HG03521 (cell line): ENCODE measurements at regions not wholly inside any gene's neighbourhood (a gene's known extent, or its start where the extent isn't known, plus 50 kb on each side); places are given as distances from the start of the nearest gene placed in this dataset.
A peak's percentile ranks its signal among the peaks of the same experiment; 100 is the strongest.
"Not testable (repeated sequence)": the region's sequence is repeated elsewhere in the genome, so short reads cannot be mapped to it uniquely, and the experiment has no call there.

ENCODE experiments used
- ATAC-seq: cut with Tn5 transposase; IDR thresholded peaks from one replicate; pipeline ENCODE4 v1.9.1; 2021; ENCODE audit warnings: mild to moderate bottlenecking, moderate library complexity; ENCODE audit not compliant: unreplicated experiment

GRCh38 chr17:15802917-15803316, 70.8 kb downstream of the TBC1D26 start:
- ATAC-seq = not testable (repeated sequence)

GRCh38 chr17:15806825-15807224, 74.7 kb downstream of the TBC1D26 start:
- ATAC-seq = not testable (repeated sequence)

GRCh38 chr17:15813388-15813787, 81.3 kb downstream of the TBC1D26 start:
- not testable (repeated sequence) for ATAC-seq

GRCh38 chr17:15814003-15814402, 81.9 kb downstream of the TBC1D26 start:
- not testable (repeated sequence) for ATAC-seq

GRCh38 chr17:15817861-15818260, 85.8 kb downstream of the TBC1D26 start:
- not testable (repeated sequence) for ATAC-seq

GRCh38 chr17:15822280-15822679, 90.2 kb downstream of the TBC1D26 start:
- not testable (repeated sequence) for ATAC-seq

- not testable (repeated sequence) for ATAC-seq
These were observed 96.7 kb downstream of the TBC1D26 start for GRCh38 chr17:15828727-15829314.

- not testable (repeated sequence) for ATAC-seq
These were observed 98.1 kb downstream of the TBC1D26 start for GRCh38 chr17:15830221-15830620.

- ATAC-seq = peak; percentile 88
These were observed 99.1 kb downstream of the TBC1D26 start for GRCh38 chr17:15831182-15831581.

GRCh38 chr17:15832921-15833480, 100.9 kb downstream of the TBC1D26 start:
- not testable (repeated sequence) for ATAC-seq

- ATAC-seq = not testable (repeated sequence)
These were observed 101.8 kb downstream of the TBC1D26 start for GRCh38 chr17:15833890-15834289.

- not testable (repeated sequence) for ATAC-seq
These were observed 103.4 kb downstream of the TBC1D26 start for GRCh38 chr17:15835481-15835880.

- ATAC-seq = not testable (repeated sequence)
These were observed 104.3 kb downstream of the TBC1D26 start for GRCh38 chr17:15836249-15836982.

GRCh38 chr17:15836991-15837390, 104.9 kb downstream of the TBC1D26 start:
- not testable (repeated sequence) for ATAC-seq

- ATAC-seq = not testable (repeated sequence)
These were observed 97.3 kb upstream of the ADORA2B start for GRCh38 chr17:15847447-15848229.

- ATAC-seq = not testable (repeated sequence)
These were observed 95.9 kb upstream of the ADORA2B start for GRCh38 chr17:15849054-15849453.

- not testable (repeated sequence) for ATAC-seq
These were observed 94.9 kb upstream of the ADORA2B start for GRCh38 chr17:15850071-15850470.

GRCh38 chr17:15850687-15851086, 94.2 kb upstream of the ADORA2B start:
- ATAC-seq = not testable (repeated sequence)

- ATAC-seq = not testable (repeated sequence)
These were observed 92.1 kb upstream of the ADORA2B start for GRCh38 chr17:15852863-15853262.

GRCh38 chr17:15856191-15856590, 88.7 kb upstream of the ADORA2B start:
- ATAC-seq = not testable (repeated sequence)

- not testable (repeated sequence) for ATAC-seq
These were observed 88.2 kb upstream of the ADORA2B start for GRCh38 chr17:15856745-15857144.
